Neuron (in vitro differentiated cells): ENCODE measurements at regions not wholly inside any gene's neighbourhood (a gene's known extent, or its start where the extent isn't known, plus 50 kb on each side); places are given as distances from the start of the nearest gene placed in this dataset.
"Not testable (repeated sequence)": the region's sequence is repeated elsewhere in the genome, so short reads cannot be mapped to it uniquely, and the experiment has no call there.

Experiments
- H2AFZ ChIP-seq: one replicate; pipeline ENCODE4 v1.6.1; 2013; ENCODE audit warnings: low read depth, mild to moderate bottlenecking, inconsistent platforms, low read length, moderate library complexity
- H3K27me3 ChIP-seq: one replicate; pipeline ENCODE4 v1.6.1; 2013; ENCODE audit warnings: low read length; ENCODE audit not compliant: insufficient read depth
- H3K36me3 ChIP-seq: one replicate; pipeline ENCODE4 v1.6.1; 2013; ENCODE audit warnings: low read length; ENCODE audit not compliant: insufficient read depth
- H3K4me1 ChIP-seq: one replicate; pipeline ENCODE4 v1.6.1; 2013; ENCODE audit warnings: low read length; ENCODE audit not compliant: insufficient read depth
- H3K4me3 ChIP-seq: 2 replicates; pipeline ENCODE4 v1.5.1; 2013; ENCODE audit warnings: mild to moderate bottlenecking, low read length, moderate library complexity
- H3K9me3 ChIP-seq: one replicate; pipeline ENCODE4 v1.6.1; 2013; ENCODE audit warnings: low read length

GRCh38 chr18:10179326-10179725 is 265.5 kb downstream of the VAPA start:
- not testable (repeated sequence) for H3K4me3 ChIP-seq, H3K36me3 ChIP-seq, H3K9me3 ChIP-seq, H3K27me3 ChIP-seq, H2AFZ ChIP-seq, H3K4me1 ChIP-seq

- Histone ChIP-seq H2AFZ (no peak overlapping the region), H3K9me3 (no peaks in the 10 kb centered on the region), H3K36me3 (no peaks in the 10 kb centered on the region), H3K4me3 (no peak overlapping the region), H3K4me1 (no peaks in the 10 kb centered on the region), H3K27me3 (no peaks in the 10 kb centered on the region)
Observed at GRCh38 chr18:10182009-10182624, 268.3 kb downstream of the VAPA start.

- Histone ChIP-seq H3K4me1 (no peaks in the 10 kb centered on the region), H3K36me3 (no peaks in the 10 kb centered on the region), H3K27me3 (no peaks in the 10 kb centered on the region), H3K9me3 (peaks cover 3% of the 10 kb centered on the region), H2AFZ (no peak overlapping the region), H3K4me3 (no peak overlapping the region)
Observed at GRCh38 chr18:10184776-10185175, 269.7 kb upstream of the APCDD1 start.

- Histone ChIP-seq H2AFZ (no peak overlapping the region), H3K4me3 (no peak overlapping the region), H3K36me3 (no peaks in the 10 kb centered on the region), H3K27me3 (no peaks in the 10 kb centered on the region), H3K9me3 (peaks cover 3% of the 10 kb centered on the region), H3K4me1 (no peaks in the 10 kb centered on the region)
Observed at GRCh38 chr18:10188971-10189810, 265.2 kb upstream of the APCDD1 start.

GRCh38 chr18:10190564-10190963 is 263.9 kb upstream of the APCDD1 start:
- no peak overlapping the region for H2AFZ ChIP-seq
- H3K9me3 ChIP-seq, result peaks cover 3% of the 10 kb centered on the region
- no peaks in the 10 kb centered on the region for H3K36me3 ChIP-seq
- H3K4me3 ChIP-seq, result no peak overlapping the region
- H3K27me3 ChIP-seq, result no peaks in the 10 kb centered on the region
- no peaks in the 10 kb centered on the region for H3K4me1 ChIP-seq

GRCh38 chr18:10193444-10193843 is 261.0 kb upstream of the APCDD1 start:
- Histone ChIP-seq H3K9me3 (no peaks in the 10 kb centered on the region), H3K4me1 (no peaks in the 10 kb centered on the region), H2AFZ (no peak overlapping the region), H3K4me3 (no peak overlapping the region), H3K36me3 (no peaks in the 10 kb centered on the region), H3K27me3 (no peaks in the 10 kb centered on the region)

GRCh38 chr18:10194592-10194991 is 259.8 kb upstream of the APCDD1 start:
- H3K36me3 ChIP-seq, result no peaks in the 10 kb centered on the region
- H3K27me3 ChIP-seq, result no peaks in the 10 kb centered on the region
- H3K4me3 ChIP-seq, result no peak overlapping the region
- H3K4me1 ChIP-seq, result no peaks in the 10 kb centered on the region
- no peak overlapping the region for H2AFZ ChIP-seq
- peaks cover 3% of the 10 kb centered on the region for H3K9me3 ChIP-seq

- Histone ChIP-seq H3K4me3 (no peak overlapping the region), H3K27me3 (no peaks in the 10 kb centered on the region), H3K4me1 (no peaks in the 10 kb centered on the region), H2AFZ (no peak overlapping the region), H3K36me3 (no peaks in the 10 kb centered on the region), H3K9me3 (peaks cover 3% of the 10 kb centered on the region)
Observed at GRCh38 chr18:10195529-10195928, 258.9 kb upstream of the APCDD1 start.

- Histone ChIP-seq H3K4me3 (no peak overlapping the region), H3K27me3 (no peaks in the 10 kb centered on the region), H3K4me1 (peaks cover 3% of the 10 kb centered on the region), H3K36me3 (no peaks in the 10 kb centered on the region), H2AFZ (no peak overlapping the region), H3K9me3 (peaks cover 3% of the 10 kb centered on the region)
Observed at GRCh38 chr18:10197097-10197496, 257.3 kb upstream of the APCDD1 start.

GRCh38 chr18:10201226-10201625 is 253.2 kb upstream of the APCDD1 start:
- no peaks in the 10 kb centered on the region for H3K27me3 ChIP-seq
- no peak overlapping the region for H3K4me3 ChIP-seq
- H3K36me3 ChIP-seq, result no peaks in the 10 kb centered on the region
- no peak overlapping the region for H2AFZ ChIP-seq
- peaks cover 21% of the 10 kb centered on the region for H3K4me1 ChIP-seq
- peaks cover 3% of the 10 kb centered on the region for H3K9me3 ChIP-seq

- Histone ChIP-seq H3K9me3 (peaks cover 3% of the 10 kb centered on the region), H3K4me1 (peaks cover 23% of the 10 kb centered on the region), H3K4me3 (no peak overlapping the region), H3K36me3 (no peaks in the 10 kb centered on the region), H3K27me3 (no peaks in the 10 kb centered on the region), H2AFZ (no peak overlapping the region)
Observed at GRCh38 chr18:10201659-10202058, 252.8 kb upstream of the APCDD1 start.

- Histone ChIP-seq H3K36me3 (no peaks in the 10 kb centered on the region), H3K9me3 (peaks cover 3% of the 10 kb centered on the region), H2AFZ (peak overlapping the region; percentile 59), H3K4me1 (peaks cover 23% of the 10 kb centered on the region), H3K4me3 (no peak overlapping the region), H3K27me3 (no peaks in the 10 kb centered on the region)
Observed at GRCh38 chr18:10202845-10203321, 251.6 kb upstream of the APCDD1 start.

- Histone ChIP-seq H3K9me3 (no peaks in the 10 kb centered on the region), H3K4me3 (no peak overlapping the region), H3K27me3 (no peaks in the 10 kb centered on the region)
Observed at GRCh38 chr18:10205151-10205550, 249.3 kb upstream of the APCDD1 start.

More at GRCh38 chr18:10205151-10205550, 249.3 kb upstream of the APCDD1 start:
- Histone ChIP-seq H3K4me1 (peaks cover 33% of the 10 kb centered on the region), H3K36me3 (no peaks in the 10 kb centered on the region), H2AFZ (no peak overlapping the region)
